HCT116 (cell line): ENCODE measurements at regions not wholly inside any gene's neighbourhood (a gene's known extent, or its start where the extent isn't known, plus 50 kb on each side); places are given as distances from the start of the nearest gene placed in this dataset.

Experiments used
- ATAC-seq: fragments of 200-7000 bp; cut with Tn5 transposase; 2 replicates; pipeline ENCODE4 v1.9.1; 2020; ENCODE audit warnings: mild to moderate bottlenecking, moderate library complexity
- BruUV-seq: library from RNA; stranded (reverse); fragments of 400-500 nt; replicated peaks from 2 replicates; lab custom pipeline; 2021; lab: Mats Ljungman, UMichigan
- CTCF ChIA-PET: fragments of 300-600 bp; sonication (Branson Sonifier 250); formaldehyde crosslinking; loops from one replicate; lab custom pipeline; 2021; ENCODE audit warnings: antibody characterized with exemption; lab: Charles Lee
- POLR2A ChIA-PET: fragments of 300-600, 350-600 bp; sonication (Branson Sonifier 250); formaldehyde crosslinking; loops from one replicate; lab custom pipeline; 2021; ENCODE audit warnings: antibody characterized with exemption; lab: Charles Lee
- RAD21 ChIA-PET, 2 experiments: fragments of 300-600 bp; sonication (Branson Sonifier 250); formaldehyde crosslinking; loops; one replicate each; lab custom pipeline; 2023; ENCODE audit warnings: low total read pairs in 2 of 2; ENCODE audit not compliant: uncharacterized antibody in 2 of 2, unreplicated experiment in 2 of 2, low non-redundant PET in 1 of 2; lab: Charles Lee
- DNase-seq: peaks from one replicate; pipeline ENCODE4 v3.0.0-alpha.2; 2010; ENCODE audit warnings: low read depth, low spot score
- H2AFZ ChIP-seq: fragments of 200-600 bp; shearing (Covaris generic), sonication (generic); 2 replicates; pipeline ENCODE4 v1.6.1; 2017; ENCODE audit warnings: low read depth, mixed run types, mixed read lengths, antibody characterized with exemption, low read length; ENCODE audit not compliant: poor library complexity, severe bottlenecking
- H3K27ac ChIP-seq: 2 replicates; pipeline ENCODE4 v1.5.1; 2012; ENCODE audit warnings: low read depth, low read length
- H3K27me3 ChIP-seq: fragments of 200-600 bp; sonication (generic); 2 replicates; pipeline ENCODE4 v1.6.1; 2016; ENCODE audit warnings: mixed run types, low read length, mixed read lengths; ENCODE audit not compliant: insufficient read depth
- H3K36me3 ChIP-seq, 2 experiments: fragments of 200-500 bp in 1 of 2; fragments of 200-600 bp in 1 of 2; sonication (Bioruptor generic) in 1 of 2; sonication (generic) in 1 of 2; 2 replicates each; pipeline versions ENCODE4 v1.5.1 to v1.6.1; 2014 to 2016; ENCODE audit warnings: low read length in 2 of 2, inconsistent platforms in 1 of 2, mixed read lengths in 1 of 2, mixed run types in 1 of 2; ENCODE audit not compliant: insufficient read depth in 2 of 2, control insufficient read depth in 1 of 2
- H3K4me1 ChIP-seq, 2 experiments: fragments of 200-600 bp in 1 of 2; sonication (generic) in 1 of 2; 2 replicates each; pipeline versions ENCODE4 v1.5.1 to v1.6.1; 2012 to 2017; ENCODE audit warnings: low read length in 2 of 2, inconsistent platforms in 1 of 2, mild to moderate bottlenecking in 1 of 2, mixed read lengths in 1 of 2, mixed run types in 1 of 2, moderate library complexity in 1 of 2; ENCODE audit not compliant: insufficient read depth in 2 of 2, control insufficient read depth in 1 of 2
- H3K4me2 ChIP-seq: fragments of 200-600 bp; sonication (generic); 2 replicates; pipeline ENCODE4 v1.6.1; 2017; ENCODE audit warnings: mixed run types, low read length, mixed read lengths
- H3K4me3 ChIP-seq, 2 experiments: fragments of 200-600 bp in 1 of 2; sonication (generic) in 1 of 2; replicated peaks in 1 of 2; 2 replicates each; pipeline ENCODE4 v1.5.1; 2011 to 2016; ENCODE audit warnings: low read length in 2 of 2, control low read depth in 1 of 2, low read depth in 1 of 2, mild to moderate bottlenecking in 1 of 2, mixed read lengths in 1 of 2, mixed run types in 1 of 2
- H3K79me2 ChIP-seq: fragments of 200-600 bp; sonication (generic); 2 replicates; pipeline ENCODE4 v1.6.1; 2017; ENCODE audit warnings: mild to moderate bottlenecking, mixed run types, low read length, moderate library complexity, mixed read lengths; ENCODE audit not compliant: insufficient read depth
- H3K9ac ChIP-seq: fragments of 200-600 bp; sonication (generic); 2 replicates; pipeline ENCODE4 v1.6.1; 2016; ENCODE audit warnings: low read length, mixed read lengths
- H3K9me2 ChIP-seq: fragments of 200-600 bp; sonication (generic), shearing (Covaris generic); 2 replicates; pipeline ENCODE4 v1.6.1; 2017; ENCODE audit warnings: mixed run types, mild to moderate bottlenecking, moderate library complexity; ENCODE audit not compliant: insufficient read depth
- H3K9me3 ChIP-seq, 2 experiments: fragments of 200-500 bp in 1 of 2; fragments of 200-600 bp in 1 of 2; sonication (Bioruptor generic) in 1 of 2; sonication (generic) in 1 of 2; 2 replicates each; pipeline ENCODE4 v1.6.1; 2014 to 2017; ENCODE audit warnings: low read length in 2 of 2, mixed read lengths in 2 of 2, inconsistent platforms in 1 of 2, low read depth in 1 of 2, mild to moderate bottlenecking in 1 of 2, mixed run types in 1 of 2, moderate library complexity in 1 of 2; ENCODE audit not compliant: control insufficient read depth in 1 of 2, insufficient read depth in 1 of 2
- H4K20me1 ChIP-seq: fragments of 200-600 bp; sonication (generic), shearing (Covaris generic); 2 replicates; pipeline ENCODE4 v1.6.1; 2017; ENCODE audit warnings: mixed run types, mild to moderate bottlenecking, moderate library complexity; ENCODE audit not compliant: insufficient read depth
- ELF1 ChIP-seq: IDR thresholded peaks from 2 replicates; pipeline ENCODE4 v1.6.1; 2012; ENCODE audit warnings: low read depth, borderline replicate concordance
- EZH2 ChIP-seq: fragments of 200-600 bp; sonication (generic); IDR thresholded peaks from 2 replicates; pipeline ENCODE4 v1.6.1; 2017; ENCODE audit warnings: antibody characterized with exemption, mixed run types
- POLR2A ChIP-seq: IDR thresholded peaks from 2 replicates; pipeline ENCODE4 v1.7.0; 2011; ENCODE audit warnings: borderline replicate concordance; ENCODE audit not compliant: insufficient read depth, insufficient read length; ENCODE audit errors: extremely low read depth
- ZBTB33 ChIP-seq: IDR thresholded peaks from 2 replicates; pipeline ENCODE4 v1.6.1; 2011; ENCODE audit warnings: mild to moderate bottlenecking, low read length, moderate library complexity; ENCODE audit not compliant: insufficient replicate concordance; ENCODE audit errors: extremely low read depth
- ZFX ChIP-seq: fragments of 450-650 bp; IDR thresholded peaks from 2 replicates; pipeline ENCODE4 v1.6.1; 2017
- ZNF274 ChIP-seq: fragments of 200-500 bp; sonication (Bioruptor generic); IDR thresholded peaks from 2 replicates; pipeline ENCODE4 v1.6.1; 2014; ENCODE audit warnings: mild to moderate bottlenecking, low read depth, low read length, inconsistent platforms
- intact Hi-C: fragments of 100-400 bp; cut with micrococcal nuclease; formaldehyde crosslinking; loops from 2 replicates; pipeline ENCODE4 v1.10.0; 2022

DNA sequence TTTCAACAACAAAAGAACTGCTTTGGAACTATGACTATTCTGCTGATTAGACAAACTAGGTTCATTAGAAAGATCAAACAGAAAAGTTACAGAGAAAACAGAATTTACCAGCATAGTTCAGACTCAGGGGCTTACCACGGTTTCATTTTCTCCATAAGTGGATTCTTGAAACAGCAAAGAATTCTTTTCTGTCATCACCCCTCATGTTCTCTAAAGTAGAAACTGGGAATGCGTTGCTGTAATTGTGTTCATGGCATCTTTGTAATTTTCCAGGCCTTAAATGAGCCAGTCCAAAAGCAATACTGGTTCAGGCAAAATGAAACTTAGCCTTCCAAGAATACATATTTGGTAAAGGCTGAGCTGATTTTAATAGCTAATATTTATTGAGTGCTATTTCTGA lies 287.8 kb downstream of the CHL1 start (continued):
- no peak for TF ChIP-seq ZBTB33
- TF ChIP-seq EZH2 = no peak

DNA sequence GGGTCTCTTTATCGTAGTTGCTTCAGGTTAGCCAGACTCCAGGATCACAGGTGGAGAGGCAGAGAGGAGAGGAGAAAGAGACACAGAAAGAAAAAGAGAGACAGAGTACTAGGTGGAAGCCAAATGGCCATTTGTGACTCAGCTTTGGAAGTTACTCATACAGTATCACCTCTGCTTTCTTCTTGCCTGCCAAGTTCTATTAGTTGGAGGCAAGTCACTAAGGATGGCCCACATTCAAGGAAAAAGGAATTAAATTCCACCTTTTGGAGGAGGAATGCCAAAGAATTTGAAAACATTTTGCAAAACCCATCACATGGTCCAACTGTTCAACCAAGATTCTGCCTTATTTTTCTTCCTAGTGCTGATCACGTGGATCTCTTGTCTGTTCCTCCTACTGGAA lies 291.1 kb downstream of the CHL1 start:
- H3K4me3 ChIP-seq = no peak overlapping the region
- no peak for DNase-seq
- H4K20me1 ChIP-seq = no peaks in the 10 kb centered on the region
- RAD21 ChIA-PET = no interaction called here
- H3K79me2 ChIP-seq = no peaks in the 10 kb centered on the region
- H3K4me2 ChIP-seq = no peak overlapping the region
- CTCF ChIA-PET = no interaction called here
- no peak overlapping the region for H3K9ac ChIP-seq
- H3K27ac ChIP-seq = no peak overlapping the region
- no peak for ATAC-seq
- intact Hi-C loops = no loop called here
- no peaks in the 10 kb centered on the region for H3K9me2 ChIP-seq
- H3K4me1 ChIP-seq = no peaks in the 10 kb centered on the region
- no peaks in the 10 kb centered on the region for H3K36me3 ChIP-seq
- no peak for TF ChIP-seq ZNF274
- TF ChIP-seq ELF1 = no peak
- no peak for TF ChIP-seq POLR2A
- no peak for TF ChIP-seq ZFX
- POLR2A ChIA-PET = no interaction called here
- H3K9me3 ChIP-seq = peaks cover 4 to 19% of the 10 kb centered on the region in 2 experiments; a peak in 2 of 4 replicates
- BruUV-seq = no TSS peak
- H3K27me3 ChIP-seq = no peaks in the 10 kb centered on the region
- H2AFZ ChIP-seq = no peak overlapping the region
